HEK293 (cell line): ENCODE measurements at regions not wholly inside any gene's neighbourhood (a gene's known extent, or its start where the extent isn't known, plus 50 kb on each side); places are given as distances from the start of the nearest gene placed in this dataset.

ENCODE experiments used
- CTCF ChIA-PET: fragments of 350-600 bp; formaldehyde crosslinking; extraction: SDS; loops from one replicate; lab custom pipeline; 2021; ENCODE audit warnings: antibody characterized with exemption; lab: Yijun Ruan, JAX
- POLR2A ChIA-PET: fragments of 300-600 bp; formaldehyde crosslinking; extraction: SDS; loops from one replicate; lab custom pipeline; 2020; ENCODE audit warnings: antibody characterized with exemption, inconsistent platforms; lab: Yijun Ruan, JAX
- H3K27ac ChIP-seq: fragments of 200-500 bp; sonication (Bioruptor generic); 2 replicates; pipeline ENCODE4 v1.5.1; 2014; ENCODE audit warnings: low read depth, low read length, control low read depth, inconsistent platforms; ENCODE audit errors: extremely low read depth
- H3K36me3 ChIP-seq, 2 experiments: fragments of 200-500 bp in 1 of 2; sonication (Bioruptor generic) in 1 of 2; 1 replicate in 1 of 2; 2 replicates in 1 of 2; pipeline ENCODE4 v1.5.1; 2014 to 2017; ENCODE audit warnings: inconsistent platforms in 2 of 2, low read length in 2 of 2; ENCODE audit not compliant: control insufficient read depth in 2 of 2, insufficient read depth in 1 of 2
- H3K4me1 ChIP-seq: fragments of 200-500 bp; sonication (Bioruptor generic); 2 replicates; pipeline ENCODE4 v1.5.1; 2014; ENCODE audit warnings: mild to moderate bottlenecking, low read length, inconsistent platforms; ENCODE audit not compliant: control insufficient read depth, insufficient read depth
- H3K4me3 ChIP-seq: 2 replicates; pipeline ENCODE4 v1.5.1; 2011; ENCODE audit warnings: low read depth, mild to moderate bottlenecking, control low read depth, low read length, moderate library complexity
- H3K9me3 ChIP-seq: fragments of 200-500 bp; sonication (Bioruptor generic); 2 replicates; pipeline ENCODE4 v1.5.1; 2014; ENCODE audit warnings: low read depth, low read length, inconsistent platforms; ENCODE audit not compliant: control insufficient read depth, insufficient read depth
- HOXA7 ChIP-seq: sonication (generic); formaldehyde crosslinking; IDR thresholded peaks from 2 replicates; pipeline ENCODE4 v1.8.1; 2022; ENCODE audit warnings: missing genetic modification reagents, borderline replicate concordance
- HOXD13 ChIP-seq: sonication (generic); formaldehyde crosslinking; IDR thresholded peaks from 2 replicates; pipeline ENCODE4 v1.8.0; 2022; ENCODE audit warnings: missing genetic modification reagents, borderline replicate concordance
- TRIM28 ChIP-seq: IDR thresholded peaks from 2 replicates; pipeline ENCODE4 v1.6.1; 2011; ENCODE audit warnings: low read length, control low read depth, borderline replicate concordance
- YY2 ChIP-seq: fragments of 450-650 bp; formaldehyde crosslinking; IDR thresholded peaks from 2 replicates; pipeline ENCODE4 v1.5.1; 2016; ENCODE audit warnings: missing biosample characterization, missing genetic modification characterization
- ZBTB20 ChIP-seq: fragments of 450-650 bp; formaldehyde crosslinking; IDR thresholded peaks from 2 replicates; pipeline ENCODE4 v1.5.1; 2016; ENCODE audit warnings: missing biosample characterization, missing genetic modification characterization
- ZBTB7A ChIP-seq: fragments of 450-650 bp; formaldehyde crosslinking; IDR thresholded peaks from 2 replicates; pipeline ENCODE4 v1.5.1; 2016; ENCODE audit warnings: low read depth, missing biosample characterization, missing genetic modification characterization
- ZEB2 ChIP-seq: fragments of 450-650 bp; formaldehyde crosslinking; IDR thresholded peaks from 2 replicates; pipeline ENCODE4 v1.5.1; 2016; ENCODE audit warnings: missing biosample characterization, missing genetic modification characterization
- ZFP3 ChIP-seq: fragments of 450-650 bp; formaldehyde crosslinking; IDR thresholded peaks from 2 replicates; pipeline ENCODE4 v1.5.1; 2016; ENCODE audit warnings: low read depth, missing biosample characterization, missing genetic modification characterization
- ZFP37 ChIP-seq: fragments of 450-650 bp; formaldehyde crosslinking; IDR thresholded peaks from 2 replicates; pipeline ENCODE4 v1.5.1; 2016; ENCODE audit warnings: missing biosample characterization, missing genetic modification characterization
- ZIC2 ChIP-seq: fragments of 450-650 bp; formaldehyde crosslinking; IDR thresholded peaks from 2 replicates; pipeline ENCODE4 v1.5.1; 2016; ENCODE audit warnings: missing biosample characterization, missing genetic modification characterization
- ZNF112 ChIP-seq: fragments of 450-650 bp; formaldehyde crosslinking; IDR thresholded peaks from 2 replicates; pipeline ENCODE4 v1.5.0; 2017; ENCODE audit warnings: missing biosample characterization, missing genetic modification characterization
- ZNF133 ChIP-seq: fragments of 450-650 bp; formaldehyde crosslinking; IDR thresholded peaks from 2 replicates; pipeline ENCODE4 v1.5.1; 2016; ENCODE audit warnings: missing biosample characterization, missing genetic modification characterization
- ZNF140 ChIP-seq: fragments of 450-650 bp; formaldehyde crosslinking; IDR thresholded peaks from 2 replicates; pipeline ENCODE4 v1.5.1; 2016; ENCODE audit warnings: missing biosample characterization, missing genetic modification characterization
- ZNF2 ChIP-seq: fragments of 450-650 bp; formaldehyde crosslinking; IDR thresholded peaks from 2 replicates; pipeline ENCODE4 v1.5.1; 2016; ENCODE audit warnings: missing biosample characterization, missing genetic modification characterization
- ZNF214 ChIP-seq: fragments of 450-650 bp; formaldehyde crosslinking; IDR thresholded peaks from 2 replicates; pipeline ENCODE4 v1.5.1; 2017; ENCODE audit warnings: missing biosample characterization, mild to moderate bottlenecking, missing genetic modification characterization, borderline replicate concordance
- ZNF266 ChIP-seq: fragments of 450-650 bp; formaldehyde crosslinking; IDR thresholded peaks from 2 replicates; pipeline ENCODE4 v1.5.1; 2016; ENCODE audit warnings: missing biosample characterization, missing genetic modification characterization, low read depth
- ZNF341 ChIP-seq: fragments of 450-650 bp; formaldehyde crosslinking; IDR thresholded peaks from 2 replicates; pipeline ENCODE4; 2016; ENCODE audit warnings: low read depth, missing biosample characterization, missing genetic modification characterization
- ZNF416 ChIP-seq: fragments of 450-650 bp; formaldehyde crosslinking; IDR thresholded peaks from 2 replicates; pipeline ENCODE4 v1.5.1; 2016; ENCODE audit warnings: missing biosample characterization, missing genetic modification characterization
- ZNF423 ChIP-seq: fragments of 450-650 bp; formaldehyde crosslinking; IDR thresholded peaks from 2 replicates; pipeline ENCODE4 v1.5.1; 2016; ENCODE audit warnings: missing biosample characterization, missing genetic modification characterization
- ZNF433 ChIP-seq: fragments of 450-650 bp; formaldehyde crosslinking; IDR thresholded peaks from 2 replicates; pipeline ENCODE4 v1.5.1; 2016; ENCODE audit warnings: missing biosample characterization, missing genetic modification characterization, low read depth
- ZNF510 ChIP-seq: fragments of 450-650 bp; formaldehyde crosslinking; IDR thresholded peaks from 2 replicates; pipeline ENCODE4 v1.5.1; 2018; ENCODE audit warnings: mild to moderate bottlenecking, missing genetic modification characterization, missing biosample characterization; ENCODE audit not compliant: insufficient replicate concordance
- ZNF513 ChIP-seq: fragments of 450-650 bp; IDR thresholded peaks from 2 replicates; pipeline ENCODE4 v1.5.1; 2018; ENCODE audit warnings: missing biosample characterization, missing genetic modification characterization
- ZNF530 ChIP-seq: fragments of 450-650 bp; formaldehyde crosslinking; IDR thresholded peaks from 2 replicates; pipeline ENCODE4 v1.5.1; 2016; ENCODE audit warnings: low read depth, missing biosample characterization, missing genetic modification characterization
- ZNF544 ChIP-seq: fragments of 450-650 bp; formaldehyde crosslinking; IDR thresholded peaks from 2 replicates; pipeline ENCODE4 v1.5.0; 2017; ENCODE audit warnings: missing biosample characterization, missing genetic modification characterization
- ZNF629 ChIP-seq: fragments of 450-650 bp; formaldehyde crosslinking; IDR thresholded peaks from 2 replicates; pipeline ENCODE4 v1.5.1; 2017; ENCODE audit warnings: missing biosample characterization, missing genetic modification characterization
- ZNF639 ChIP-seq: fragments of 450-650 bp; formaldehyde crosslinking; IDR thresholded peaks from 2 replicates; pipeline ENCODE4 v1.5.1; 2016; ENCODE audit warnings: missing biosample characterization, missing genetic modification characterization
- ZNF677 ChIP-seq: fragments of 450-650 bp; IDR thresholded peaks from 2 replicates; pipeline ENCODE4 v1.5.0; 2018; ENCODE audit warnings: missing biosample characterization, mild to moderate bottlenecking, missing genetic modification characterization, moderate library complexity
- ZNF701 ChIP-seq: fragments of 450-650 bp; formaldehyde crosslinking; IDR thresholded peaks from 2 replicates; pipeline ENCODE4 v1.5.1; 2016; ENCODE audit warnings: missing biosample characterization, missing genetic modification characterization
- ZNF792 ChIP-seq: fragments of 450-650 bp; formaldehyde crosslinking; IDR thresholded peaks from 2 replicates; pipeline ENCODE4 v1.5.1; 2016; ENCODE audit warnings: missing biosample characterization, missing genetic modification characterization
- ZNF830 ChIP-seq: fragments of 450-650 bp; IDR thresholded peaks from 2 replicates; pipeline ENCODE4 v1.5.0; 2018; ENCODE audit warnings: missing biosample characterization, missing genetic modification characterization, low read depth, mild to moderate bottlenecking, moderate library complexity
- ZSCAN16 ChIP-seq: fragments of 450-650 bp; formaldehyde crosslinking; IDR thresholded peaks from 2 replicates; pipeline ENCODE4 v1.5.1; 2016; ENCODE audit warnings: missing biosample characterization, missing genetic modification characterization
- TF ChIP-seq, protein P1 (sequence below): fragments of 450-650 bp; formaldehyde crosslinking; IDR thresholded peaks from 2 replicates; pipeline ENCODE4 v1.5.1; 2016; ENCODE audit warnings: missing biosample characterization, missing genetic modification characterization

DNA sequence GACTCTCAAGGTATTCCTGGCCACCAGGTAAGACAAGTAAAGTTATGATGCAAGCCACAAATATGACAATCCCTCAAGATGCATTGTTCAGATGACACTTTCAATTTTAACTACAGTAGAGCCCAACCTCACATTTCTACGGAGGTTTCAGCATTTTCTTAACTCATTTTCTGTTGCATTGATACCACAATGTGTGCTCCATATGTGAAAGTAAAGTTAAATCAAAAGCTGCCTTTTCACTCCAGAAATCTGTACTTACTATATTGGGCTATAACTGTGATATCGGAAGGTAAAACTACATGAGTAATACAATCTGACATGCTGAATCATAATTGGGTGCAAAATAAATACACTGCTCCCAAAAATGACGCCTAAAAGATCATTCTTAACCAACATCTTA, 333.6 kb upstream of the MEF2C start:
- CTCF ChIA-PET = no interaction called here
- Histone ChIP-seq H3K9me3 (no peaks in the 10 kb centered on the region), H3K36me3 (no peaks in the 10 kb centered on the region), H3K4me1 (no peaks in the 10 kb centered on the region), H3K4me3 (no peak overlapping the region), H3K27ac (no peak overlapping the region)
- POLR2A ChIA-PET = no interaction called here
- TF ChIP-seq ZNF792 (tag by site-specific recombination) (no peak), ZNF510 (tag by site-specific recombination) (no peak), ZNF423 (tag by site-specific recombination) (no peak), ZSCAN16 (tag by site-specific recombination) (no peak), ZNF341 (no peak), HOXA7 (CRISPR knock-in tag) (no peak), ZFP3 (tag by site-specific recombination) (no peak), HOXD13 (CRISPR knock-in tag) (no peak), ZNF513 (no peak), ZEB2 (tag by site-specific recombination) (no peak), ZBTB20 (tag by site-specific recombination) (no peak), ZNF214 (no peak), ZNF112 (no peak), ZNF530 (tag by site-specific recombination) (no peak), ZNF544 (no peak), ZBTB7A (no peak), ZNF266 (tag by site-specific recombination) (no peak), TRIM28 (no peak), ZIC2 (no peak), YY2 (no peak)
- TF ChIP-seq, all 188 proteins: peak for 0

DNA sequence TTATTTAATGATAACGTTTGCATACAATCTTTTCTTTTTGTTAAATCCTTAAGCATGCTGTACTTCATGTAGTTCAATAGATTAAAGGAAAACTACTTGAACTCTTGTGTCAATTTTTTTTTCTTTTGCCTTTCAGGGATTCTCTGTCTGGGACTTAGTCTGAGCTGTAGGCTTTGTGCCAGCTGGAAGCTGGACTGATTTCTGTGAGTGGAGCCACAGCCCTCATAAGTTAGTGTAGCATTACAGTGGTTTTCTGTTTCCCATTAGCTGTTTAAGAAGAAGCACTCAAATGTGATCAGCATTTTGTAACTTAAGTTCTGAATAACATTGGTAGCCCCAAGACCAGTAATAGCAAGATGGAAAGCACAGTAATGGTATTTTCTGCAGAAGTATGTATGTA, 330.6 kb upstream of the MEF2C start:
- no peaks in the 10 kb centered on the region for H3K9me3 ChIP-seq
- no peaks in the 10 kb centered on the region for H3K36me3 ChIP-seq
- no peaks in the 10 kb centered on the region for H3K4me1 ChIP-seq
- TF ChIP-seq ZNF423 (tag by site-specific recombination) = no peak
- TF ChIP-seq, all 188 proteins: peak for 0
- POLR2A ChIA-PET = no interaction called here
- no peak overlapping the region for H3K4me3 ChIP-seq
- H3K27ac ChIP-seq = no peak overlapping the region
- CTCF ChIA-PET = no interaction called here

DNA sequence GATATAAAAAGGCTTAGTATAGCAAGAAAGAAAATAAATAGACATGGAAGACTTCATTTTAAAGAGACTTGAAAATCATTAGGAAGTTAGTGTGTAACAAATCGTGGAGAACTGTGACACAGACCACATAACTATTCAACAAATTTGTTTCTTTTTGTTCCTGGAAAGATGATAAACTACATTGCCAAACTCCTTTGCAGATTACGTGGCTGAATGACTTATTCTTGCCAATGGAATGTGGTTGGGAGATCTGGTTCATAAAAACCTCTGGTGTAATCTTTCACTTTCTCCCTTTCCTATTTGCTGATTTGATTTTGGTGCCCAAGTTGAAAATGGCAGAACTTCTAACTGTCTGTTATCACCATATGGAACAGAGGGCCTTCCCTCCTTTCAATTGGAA, 328.9 kb upstream of the MEF2C start:
- no peaks in the 10 kb centered on the region for H3K4me1 ChIP-seq
- CTCF ChIA-PET = no interaction called here
- TF ChIP-seq ZNF433 (tag by site-specific recombination) = no peak
- TF ChIP-seq, protein P1, sequence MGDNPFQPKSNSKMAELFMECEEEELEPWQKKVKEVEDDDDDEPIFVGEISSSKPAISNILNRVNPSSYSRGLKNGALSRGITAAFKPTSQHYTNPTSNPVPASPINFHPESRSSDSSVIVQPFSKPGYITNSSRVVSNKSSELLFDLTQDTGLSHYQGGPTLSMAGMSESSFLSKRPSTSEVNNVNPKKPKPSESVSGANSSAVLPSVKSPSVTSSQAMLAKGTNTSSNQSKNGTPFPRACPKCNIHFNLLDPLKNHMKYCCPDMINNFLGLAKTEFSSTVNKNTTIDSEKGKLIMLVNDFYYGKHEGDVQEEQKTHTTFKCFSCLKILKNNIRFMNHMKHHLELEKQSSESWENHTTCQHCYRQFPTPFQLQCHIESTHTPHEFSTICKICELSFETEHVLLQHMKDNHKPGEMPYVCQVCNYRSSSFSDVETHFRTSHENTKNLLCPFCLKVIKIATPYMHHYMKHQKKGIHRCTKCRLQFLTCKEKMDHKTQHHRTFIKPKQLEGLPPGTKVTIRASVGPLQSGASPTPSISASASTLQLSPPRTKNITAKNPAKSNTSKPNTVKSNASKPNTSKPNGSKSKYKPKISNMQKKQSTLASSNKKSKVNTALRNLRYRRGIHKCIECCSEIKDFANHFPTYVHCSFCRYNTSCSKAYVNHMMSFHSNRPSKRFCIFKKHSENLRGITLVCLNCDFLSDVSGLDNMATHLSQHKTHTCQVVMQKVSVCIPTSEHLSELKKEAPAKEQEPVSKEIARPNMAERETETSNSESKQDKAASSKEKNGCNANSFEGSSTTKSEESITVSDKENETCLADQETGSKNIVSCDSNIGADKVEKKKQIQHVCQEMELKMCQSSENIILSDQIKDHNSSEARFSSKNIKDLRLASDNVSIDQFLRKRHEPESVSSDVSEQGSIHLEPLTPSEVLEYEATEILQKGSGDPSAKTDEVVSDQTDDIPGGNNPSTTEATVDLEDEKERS (tag by site-specific recombination) = no peak
- TF ChIP-seq ZNF677 (tag by site-specific recombination) = no peak
- TF ChIP-seq ZNF701 (tag by site-specific recombination) = no peak
- TF ChIP-seq ZNF2 = no peak
- no peak for TF ChIP-seq ZNF416 (tag by site-specific recombination)
- no peak for TF ChIP-seq ZNF639
- TF ChIP-seq ZNF629 (tag by site-specific recombination) = no peak
- TF ChIP-seq ZNF140 (tag by site-specific recombination) = no peak
- no peak for TF ChIP-seq ZFP37 (tag by site-specific recombination)
- no peak for TF ChIP-seq ZNF133 (tag by site-specific recombination)
- no peak for TF ChIP-seq ZNF830 (tag by site-specific recombination)
- H3K4me3 ChIP-seq = no peak overlapping the region
- POLR2A ChIA-PET = no interaction called here
- H3K9me3 ChIP-seq = no peaks in the 10 kb centered on the region
- H3K36me3 ChIP-seq = no peaks in the 10 kb centered on the region
- H3K27ac ChIP-seq = no peak overlapping the region
